IPS DF 4.7 (cell line): ENCODE measurements at regions not wholly inside any gene's neighbourhood (a gene's known extent, or its start where the extent isn't known, plus 50 kb on each side); places are given as distances from the start of the nearest gene placed in this dataset.
"Not testable (repeated sequence)": the region's sequence is repeated elsewhere in the genome, so short reads cannot be mapped to it uniquely, and the experiment has no call there.

Source experiments
- DNase-seq: peaks from one replicate; pipeline ENCODE4 v3.0.0-alpha.2; 2013; ENCODE audit warnings: low spot score; ENCODE audit errors: extremely low read depth

DNA sequence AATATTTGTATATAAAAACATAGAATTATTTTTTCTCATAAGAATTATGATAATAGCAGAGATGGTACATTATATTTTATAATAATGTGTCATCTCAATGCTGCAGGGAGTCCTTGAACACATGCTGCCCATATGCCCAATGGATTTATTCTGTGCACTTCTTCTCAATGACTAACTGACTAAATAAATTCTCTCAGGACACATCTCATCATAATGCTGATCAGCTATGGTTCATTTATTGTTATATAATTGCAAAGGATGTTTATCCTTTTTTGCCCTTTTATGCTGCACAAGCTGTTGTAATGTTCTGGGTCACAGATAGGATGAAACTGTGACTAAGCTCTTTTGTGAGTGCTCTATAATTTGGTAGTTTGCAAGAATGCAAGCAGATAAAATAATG is 1273.3 kb upstream of the ATXN8OS start:
- DNase-seq = no peak

DNA sequence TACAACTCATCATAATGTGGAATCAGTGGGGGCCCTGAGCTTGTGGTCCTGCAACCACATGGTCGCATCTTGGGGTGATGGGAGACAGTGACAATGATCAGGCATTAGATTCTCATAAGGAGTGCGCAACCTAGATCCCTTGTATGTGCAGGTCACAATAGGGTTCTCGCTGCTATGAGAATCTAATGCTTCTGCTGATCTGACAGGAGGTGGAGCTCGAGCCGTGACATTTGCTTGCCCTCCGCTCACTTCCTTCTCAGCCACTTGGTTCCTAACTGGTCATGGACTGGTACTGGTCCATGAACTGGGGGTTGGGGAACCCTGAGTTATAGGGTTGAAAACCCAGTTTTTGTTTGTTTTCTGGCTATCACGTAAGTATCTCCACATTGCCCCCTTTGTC is 1290.9 kb upstream of the ATXN8OS start:
- DNase-seq = no peak

DNA sequence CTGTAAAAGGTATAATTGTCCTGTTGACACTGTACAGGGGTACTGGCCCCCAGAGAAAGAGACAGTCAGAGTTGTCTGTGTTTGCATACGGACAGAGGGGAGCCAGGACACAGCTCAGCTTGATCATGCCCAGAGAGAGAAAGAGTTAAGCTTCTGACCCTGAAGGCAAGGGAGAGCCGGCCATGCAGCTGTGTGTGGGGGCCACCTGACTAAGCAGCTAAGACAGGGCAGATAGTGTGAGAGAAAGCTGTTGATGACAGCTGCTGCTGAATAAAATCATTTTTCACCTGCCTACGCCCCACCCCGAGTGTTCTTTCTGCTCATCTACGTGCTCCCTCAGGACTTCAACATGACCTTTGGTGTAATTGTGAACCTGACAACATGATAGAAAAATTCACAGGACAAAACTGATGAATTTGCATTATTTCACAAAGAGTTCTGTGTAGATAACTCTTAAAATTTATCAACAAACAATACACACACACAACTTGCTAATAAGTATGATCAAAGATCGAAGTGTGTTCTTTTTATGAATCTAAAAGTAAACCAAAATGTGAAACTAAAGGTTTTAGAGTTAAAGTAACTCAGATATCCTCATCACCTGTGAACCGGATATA is 1294.3 kb upstream of the ATXN8OS start:
- no peak for DNase-seq

DNA sequence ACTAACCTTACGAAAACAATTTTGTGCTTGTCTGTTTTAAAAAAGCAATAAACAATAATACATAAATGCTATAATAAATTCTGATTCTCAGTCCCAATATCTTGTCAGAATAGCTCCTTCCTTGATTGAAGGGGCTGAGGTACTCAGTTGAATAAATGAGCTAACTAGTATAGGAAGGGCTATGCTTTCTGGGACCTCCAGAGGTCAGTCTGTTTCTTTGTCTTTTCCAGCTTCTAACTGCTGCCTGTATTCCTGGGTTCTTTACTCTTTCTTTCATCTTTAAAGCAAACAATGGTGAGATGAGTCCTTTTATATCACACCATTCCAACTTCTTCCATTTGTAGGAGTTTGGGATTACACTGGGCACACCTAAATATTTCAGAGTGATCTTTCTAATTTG is 1297.0 kb upstream of the ATXN8OS start:
- DNase-seq = peak; percentile 11

DNA sequence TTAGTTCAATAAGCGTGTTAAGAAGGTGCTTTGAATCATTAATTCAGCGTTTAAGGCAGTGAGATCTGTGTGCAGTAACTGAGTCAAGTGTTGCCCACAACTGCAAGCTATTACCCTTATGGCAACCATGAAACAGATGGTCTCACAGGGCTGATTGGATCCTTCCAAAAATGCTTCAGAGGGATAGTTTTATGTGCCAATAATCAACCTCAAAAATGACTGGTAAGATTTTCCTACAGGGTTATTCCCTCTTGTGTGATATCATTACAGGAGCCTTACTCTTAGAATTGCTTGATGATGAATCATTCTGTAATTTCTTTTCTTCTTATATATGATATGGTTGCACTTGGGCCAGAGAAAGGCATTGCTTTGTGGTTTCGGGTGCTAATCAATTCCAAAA is 1299.2 kb upstream of the ATXN8OS start:
- DNase-seq = no peak

DNA sequence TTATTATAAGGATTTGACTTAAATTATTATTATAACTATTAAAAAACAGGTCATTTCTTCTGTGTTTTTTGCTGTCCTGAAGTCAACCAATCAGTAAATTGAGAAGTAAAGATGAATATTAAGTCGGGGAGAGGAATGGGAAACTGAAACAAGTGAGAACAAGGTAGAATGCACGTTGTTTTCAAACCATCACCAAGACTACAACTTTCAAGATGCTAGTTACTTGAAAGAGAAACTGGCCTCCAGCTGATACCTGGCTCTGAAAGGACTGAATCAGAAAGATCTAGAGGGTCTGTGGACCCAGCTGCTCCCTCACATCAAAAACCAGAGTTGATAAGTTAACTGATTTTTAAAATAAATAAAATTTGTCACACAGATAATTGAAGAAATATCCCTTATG is 1301.5 kb upstream of the ATXN8OS start:
- no peak for DNase-seq

DNA sequence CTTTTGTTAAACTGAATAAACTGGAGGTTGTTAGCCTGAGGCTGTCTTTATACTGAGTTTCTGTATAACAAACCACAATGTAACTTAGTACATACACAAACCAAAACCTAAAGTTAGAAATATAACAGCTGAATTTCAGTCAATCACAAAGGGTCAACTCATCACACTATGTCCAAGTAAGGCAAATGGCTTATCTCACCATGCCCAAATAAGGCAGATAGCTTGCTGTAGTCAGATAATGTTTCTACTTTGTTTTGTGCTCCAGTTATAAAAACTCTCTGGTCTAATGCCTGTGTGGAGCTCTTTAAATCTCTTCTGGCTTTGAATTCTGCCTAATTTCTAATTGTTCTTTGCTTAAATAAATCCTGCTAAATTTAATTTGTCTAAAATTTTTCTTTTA is 1323.4 kb upstream of the ATXN8OS start:
- no peak for DNase-seq

DNA sequence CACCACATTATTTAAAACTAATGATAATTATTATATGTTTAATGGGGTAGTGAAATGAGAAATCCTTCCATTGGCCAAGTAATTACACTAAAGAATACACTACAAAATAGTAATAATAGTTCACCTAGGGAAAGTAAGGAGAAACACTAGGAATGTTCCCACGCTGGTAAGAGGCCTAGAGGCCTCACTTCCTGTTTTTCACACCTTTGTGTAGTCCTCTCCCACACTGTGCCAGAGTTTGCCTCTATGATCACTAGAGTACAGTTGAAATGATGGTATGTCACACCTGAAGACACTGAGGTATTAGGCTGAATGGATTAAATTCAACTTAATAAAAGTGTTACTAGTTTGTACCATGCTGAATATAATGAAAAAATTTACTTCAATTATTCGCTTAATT is 1348.0 kb upstream of the ATXN8OS start:
- DNase-seq = no peak

DNA sequence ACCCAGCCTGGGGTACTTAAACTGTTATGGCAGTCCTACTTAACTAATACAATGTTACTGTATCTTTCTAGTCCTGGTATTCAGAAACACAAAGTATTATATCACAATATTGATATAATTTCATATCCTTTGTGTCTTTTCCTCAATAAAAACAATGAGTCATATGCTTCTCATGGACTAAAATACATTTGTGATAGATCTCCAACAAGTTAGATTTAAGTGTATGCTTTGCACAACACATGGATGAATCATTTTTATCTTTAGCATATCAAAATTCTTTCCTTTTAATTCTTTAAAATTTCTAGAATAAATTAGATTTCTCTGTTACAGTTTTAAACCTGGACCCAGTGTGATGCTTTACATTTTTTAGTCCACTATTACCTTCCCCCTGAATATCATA is 1357.8 kb upstream of the ATXN8OS start:
- DNase-seq = no peak

DNA sequence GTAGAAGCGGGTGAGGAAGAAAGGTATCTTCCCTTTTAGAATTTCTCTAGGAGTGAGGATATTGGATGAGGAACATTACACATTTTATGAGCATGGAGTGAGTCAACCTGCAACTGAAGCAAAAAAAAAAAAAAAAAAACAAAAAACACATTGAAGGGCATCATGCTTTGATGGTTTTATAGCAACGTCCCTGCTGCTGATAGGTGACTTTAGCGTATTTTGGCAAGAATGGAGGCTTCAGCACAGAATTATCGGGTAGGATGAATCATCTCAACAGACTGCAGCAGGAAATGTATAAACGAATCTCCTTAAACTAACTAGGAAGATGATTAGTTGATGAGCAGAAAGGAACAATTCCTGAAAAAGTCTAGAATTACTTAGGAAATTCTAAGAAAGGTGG is 1359.6 kb upstream of the ATXN8OS start:
- no peak for DNase-seq

DNA sequence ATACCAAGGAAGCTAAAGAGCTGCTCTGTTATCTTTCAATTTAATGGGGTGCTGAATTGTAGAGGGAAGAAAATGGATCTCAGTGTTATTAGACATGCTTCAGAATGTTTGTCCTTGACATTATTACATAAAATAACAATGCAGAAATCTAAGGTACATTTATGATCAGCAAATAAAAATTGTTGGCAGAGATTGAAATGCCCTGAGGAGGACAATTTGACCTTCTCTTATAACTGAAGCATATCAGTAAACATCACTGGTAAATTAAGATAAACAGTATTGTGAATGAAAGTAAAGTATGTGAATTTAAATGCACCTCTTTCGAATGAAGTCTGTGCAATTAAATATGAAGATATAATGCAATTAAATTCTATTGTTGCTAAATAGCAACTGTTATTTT is 1362.1 kb upstream of the ATXN8OS start:
- no peak for DNase-seq

DNA sequence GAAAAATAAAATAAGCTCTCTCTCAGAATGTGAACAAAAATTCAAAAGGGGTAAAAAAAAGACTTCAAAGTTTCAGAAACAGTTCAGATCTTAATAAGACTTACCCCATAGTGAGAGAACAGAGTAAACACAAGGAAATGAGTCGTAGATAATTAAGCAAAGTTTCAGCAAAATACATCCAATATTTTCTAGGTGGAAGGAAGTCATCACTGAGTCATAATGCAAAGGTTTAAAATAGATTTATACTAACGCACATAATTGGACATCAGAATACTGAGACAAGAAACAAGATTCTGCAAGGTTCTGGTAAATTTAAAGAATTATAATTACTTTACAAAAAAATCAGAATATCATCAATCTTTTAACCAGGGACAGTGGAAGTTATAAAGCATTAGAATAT is 1370.7 kb upstream of the ATXN8OS start:
- DNase-seq = no peak

DNA sequence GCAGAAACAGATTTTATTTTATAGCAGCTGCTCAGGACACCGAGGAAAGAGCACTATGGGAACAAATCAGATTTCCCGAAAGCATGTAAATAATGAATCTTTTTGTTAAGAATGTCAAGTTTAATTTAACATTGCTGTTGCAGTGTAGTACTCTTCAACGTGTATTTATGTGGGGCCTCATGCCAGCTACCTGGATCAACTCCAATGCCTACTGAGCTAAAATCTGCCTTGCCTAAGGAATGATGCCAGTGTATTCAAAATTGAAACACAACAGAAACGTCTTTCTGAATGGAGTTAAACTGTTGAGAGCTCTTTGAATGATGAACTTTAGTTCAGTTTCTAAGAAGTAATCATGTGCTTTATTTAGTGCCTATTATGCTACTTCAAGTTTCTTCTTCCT is 1379.8 kb upstream of the ATXN8OS start:
- no peak for DNase-seq

DNA sequence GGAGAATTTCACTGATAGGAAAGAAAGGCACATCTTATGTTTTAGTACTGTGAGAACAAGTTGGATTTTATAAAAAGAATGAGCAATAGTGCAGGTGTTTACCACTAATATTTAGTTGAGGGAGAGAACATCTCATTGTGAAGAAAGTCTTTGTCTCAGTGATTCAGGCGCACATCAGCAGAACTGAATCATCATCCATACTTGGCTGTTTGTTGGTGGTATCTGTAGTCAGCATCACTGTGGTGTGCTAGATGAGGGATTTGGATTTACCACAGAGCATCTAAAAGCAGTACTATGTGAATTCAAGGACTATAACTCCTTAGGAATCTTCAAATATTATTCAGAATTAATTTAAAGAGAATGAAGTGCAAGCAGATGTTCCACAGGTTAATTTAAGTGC is 1380.5 kb upstream of the ATXN8OS start:
- DNase-seq = no peak

DNA sequence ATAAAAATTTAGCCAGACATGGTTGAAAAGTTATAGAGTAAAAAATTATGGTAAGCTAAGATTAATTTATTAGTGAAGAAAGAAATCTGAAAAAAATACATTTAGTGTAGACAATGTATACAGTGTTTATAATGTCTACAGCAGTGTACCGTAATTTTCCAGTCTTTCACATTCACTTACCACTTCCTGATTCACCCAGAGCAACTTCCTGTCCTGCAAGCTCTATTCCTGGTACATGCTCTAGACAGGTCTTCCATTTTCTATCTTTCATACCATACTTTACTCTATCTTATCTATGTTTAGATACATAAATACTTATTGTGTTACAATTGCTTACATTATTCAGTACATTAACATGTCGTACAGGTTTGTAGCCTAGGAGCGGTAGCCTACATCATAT is 1387.8 kb upstream of the ATXN8OS start:
- DNase-seq = no peak

DNA sequence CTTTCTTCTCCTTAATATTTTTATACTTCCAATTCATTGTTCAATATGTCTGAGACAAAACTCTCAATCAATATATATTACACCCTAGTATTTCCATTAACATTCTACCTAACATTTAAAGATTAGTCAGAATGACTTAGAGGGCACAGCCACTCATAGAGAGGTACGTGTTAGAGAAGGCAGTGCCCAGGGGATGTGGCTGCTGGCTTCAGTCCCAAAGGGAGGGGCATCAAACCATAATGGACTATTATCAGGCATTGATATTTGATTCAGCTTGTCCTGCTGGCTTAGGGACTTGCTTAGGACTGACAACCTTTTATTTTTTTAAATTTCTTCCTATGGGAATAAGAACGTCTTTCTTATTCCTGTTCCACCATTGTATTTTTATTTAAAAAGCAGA is 1392.0 kb upstream of the ATXN8OS start:
- DNase-seq = no peak

DNA sequence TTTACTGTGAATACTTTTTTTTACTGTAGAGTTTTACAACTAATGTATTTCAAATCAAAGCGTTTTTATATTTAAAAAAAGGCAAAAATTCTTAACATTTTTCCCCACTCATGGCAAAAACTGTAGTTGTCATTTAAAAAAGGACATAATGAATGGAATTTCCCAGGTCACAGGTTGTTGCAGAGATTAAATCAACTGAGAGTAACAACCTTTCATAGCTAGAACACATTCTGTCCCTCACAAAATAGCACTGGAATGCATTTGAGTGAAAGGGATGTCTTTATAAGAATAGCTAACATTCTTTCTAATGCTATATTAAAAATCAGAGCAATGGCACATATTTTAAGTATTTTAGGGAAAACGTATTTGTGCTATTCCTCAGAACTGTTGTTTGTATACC is 1393.3 kb upstream of the ATXN8OS start:
- no peak for DNase-seq

DNA sequence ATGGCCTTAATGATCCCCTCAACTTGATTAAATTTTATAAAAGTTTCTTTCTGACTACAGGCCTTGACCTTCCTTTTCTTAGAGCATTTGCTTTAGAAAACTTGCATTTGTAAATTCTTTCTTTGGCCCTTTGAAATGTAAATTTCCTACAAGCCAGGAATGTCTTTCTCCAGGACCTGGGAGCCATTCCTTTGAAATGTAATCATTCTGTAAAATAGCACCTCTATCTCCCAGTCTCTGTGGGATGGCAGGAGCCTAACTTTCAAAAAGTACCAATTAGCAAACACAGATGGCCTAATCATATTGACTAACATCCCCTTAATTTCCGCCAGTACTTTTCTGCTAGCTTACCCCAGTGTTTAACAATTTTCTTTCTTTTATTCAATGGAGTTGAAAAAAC is 1394.2 kb upstream of the ATXN8OS start:
- peak; percentile 71 for DNase-seq

DNA sequence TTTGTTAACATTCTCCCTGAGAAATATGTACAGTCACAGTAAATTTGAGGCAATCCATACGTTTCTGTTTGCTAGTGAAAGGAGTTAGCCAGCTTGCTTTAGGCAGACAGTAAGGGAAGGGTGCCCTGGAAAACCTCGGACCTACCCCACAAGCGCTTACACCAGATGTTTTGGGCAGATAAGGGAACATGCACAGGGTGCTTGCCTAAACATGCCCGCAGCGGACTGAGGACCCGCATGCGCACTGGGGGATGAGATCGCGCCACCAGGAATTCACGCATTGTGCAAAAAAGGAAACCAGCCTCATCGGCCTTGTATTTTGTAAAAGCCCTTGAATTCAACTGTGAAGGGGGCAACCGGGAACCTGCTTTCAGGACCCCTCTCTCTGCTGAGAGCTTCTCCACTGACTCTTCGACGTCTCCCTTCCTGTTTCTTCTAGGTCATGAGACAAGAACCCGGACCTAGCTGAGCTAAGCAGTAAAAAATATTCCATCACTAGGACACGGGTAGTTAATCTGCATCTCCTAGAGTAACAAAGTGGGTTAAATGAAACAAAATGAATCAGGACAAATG is 1399.2 kb upstream of the ATXN8OS start:
- DNase-seq = no peak

DNA sequence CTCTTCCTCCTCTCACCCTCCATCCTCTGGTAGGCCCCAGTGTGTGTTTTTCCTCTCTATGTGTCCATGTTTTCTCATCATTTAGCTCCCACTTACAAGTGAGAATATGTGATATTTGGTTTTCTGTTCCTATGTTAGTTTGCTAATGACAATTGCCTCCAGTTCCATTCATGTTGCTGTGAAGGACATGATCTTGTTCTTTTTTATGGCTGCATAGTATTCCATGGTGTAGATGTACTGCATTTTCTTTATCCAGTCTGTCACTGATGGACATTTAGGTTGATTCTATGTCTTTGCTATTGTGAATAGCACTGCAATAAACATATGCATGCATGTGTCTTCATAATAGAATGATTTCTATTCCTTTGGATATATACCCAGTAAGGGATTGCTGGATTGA is 1401.6 kb upstream of the ATXN8OS start:
- DNase-seq = not testable (repeated sequence)

DNA sequence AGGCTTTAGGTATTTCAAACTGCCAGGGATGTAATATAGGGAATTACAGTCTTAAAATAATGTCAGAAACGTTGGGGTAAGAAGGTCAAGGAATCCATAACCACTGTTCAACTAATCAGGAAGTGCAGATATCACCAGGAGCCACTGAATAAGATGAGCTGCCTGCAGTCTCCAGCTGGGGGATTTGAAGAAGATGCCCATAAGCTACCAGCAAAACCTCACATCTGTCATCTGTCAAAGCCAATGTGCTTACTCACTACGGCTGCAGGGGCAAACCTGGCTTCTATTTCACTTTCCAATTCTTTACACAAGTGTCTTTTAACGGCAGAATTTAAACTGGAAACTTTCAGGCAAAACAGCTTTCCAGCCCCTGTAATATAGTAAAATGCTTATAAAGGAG is 1410.1 kb upstream of the ATXN8OS start:
- no peak for DNase-seq

DNA sequence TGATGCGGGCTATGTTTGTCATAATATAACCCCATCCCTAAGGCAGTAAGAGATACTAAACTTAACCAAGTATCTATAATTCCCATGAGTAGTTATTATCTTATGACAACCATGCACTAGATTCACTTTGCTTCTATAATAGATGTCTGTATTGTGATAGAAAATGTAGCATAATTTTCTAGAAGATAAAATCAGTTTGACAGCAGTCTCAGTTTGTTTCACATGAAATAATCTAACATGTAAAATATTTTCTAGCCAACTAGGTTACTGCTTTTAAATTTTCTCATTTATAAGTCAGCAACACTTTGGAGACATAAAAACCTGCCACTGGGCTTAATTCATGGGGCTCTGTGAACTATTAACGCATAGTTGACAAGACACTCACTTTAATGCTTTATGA is 1410.7 kb upstream of the ATXN8OS start:
- DNase-seq = no peak

DNA sequence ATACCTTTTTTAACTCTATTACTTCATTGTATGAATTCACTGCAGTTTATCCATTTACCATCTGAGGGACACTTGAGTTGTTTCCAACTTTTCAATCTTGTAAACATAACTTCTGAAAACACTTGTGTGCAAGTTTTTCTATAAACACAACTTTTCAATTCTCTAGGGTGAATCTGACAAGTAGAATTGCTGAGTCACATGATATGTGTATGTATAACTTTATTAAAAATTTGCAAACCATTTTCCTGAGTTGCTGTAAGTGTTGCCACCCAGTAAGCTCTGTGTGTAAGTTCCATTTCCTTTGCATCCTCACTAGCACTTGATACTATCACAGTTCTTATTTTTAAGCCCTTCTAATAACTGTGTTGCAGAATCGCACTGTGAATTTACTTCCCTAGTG is 1415.6 kb upstream of the ATXN8OS start:
- DNase-seq = no peak

DNA sequence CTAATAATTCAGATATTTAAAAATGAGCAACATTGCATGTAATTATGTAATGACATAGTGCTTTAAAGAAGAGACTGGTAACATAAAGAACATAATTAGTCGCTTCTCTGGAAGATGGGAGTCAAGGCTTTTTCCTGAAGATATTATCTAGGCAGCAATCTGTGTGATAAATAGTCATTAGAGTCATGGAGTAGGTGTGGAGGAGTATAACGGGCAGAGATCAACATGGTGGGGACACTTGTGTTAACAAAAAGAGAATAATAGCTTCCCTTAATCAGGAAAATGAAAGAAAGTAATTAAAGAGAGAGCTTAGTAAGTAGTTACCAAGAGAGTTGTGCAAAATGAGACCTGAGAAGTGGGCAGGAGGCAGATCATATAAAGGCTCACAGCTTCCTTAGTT is 1417.1 kb upstream of the ATXN8OS start:
- no peak for DNase-seq
